ENCODE measurements at regions not wholly inside any gene's neighbourhood (a gene's known extent, or its start where the extent isn't known, plus 50 kb on each side); places are given as distances from the start of the nearest gene placed in this dataset.
"Not testable (repeated sequence)": the region's sequence is repeated elsewhere in the genome, so short reads cannot be mapped to it uniquely, and the experiment has no call there.

DNA sequence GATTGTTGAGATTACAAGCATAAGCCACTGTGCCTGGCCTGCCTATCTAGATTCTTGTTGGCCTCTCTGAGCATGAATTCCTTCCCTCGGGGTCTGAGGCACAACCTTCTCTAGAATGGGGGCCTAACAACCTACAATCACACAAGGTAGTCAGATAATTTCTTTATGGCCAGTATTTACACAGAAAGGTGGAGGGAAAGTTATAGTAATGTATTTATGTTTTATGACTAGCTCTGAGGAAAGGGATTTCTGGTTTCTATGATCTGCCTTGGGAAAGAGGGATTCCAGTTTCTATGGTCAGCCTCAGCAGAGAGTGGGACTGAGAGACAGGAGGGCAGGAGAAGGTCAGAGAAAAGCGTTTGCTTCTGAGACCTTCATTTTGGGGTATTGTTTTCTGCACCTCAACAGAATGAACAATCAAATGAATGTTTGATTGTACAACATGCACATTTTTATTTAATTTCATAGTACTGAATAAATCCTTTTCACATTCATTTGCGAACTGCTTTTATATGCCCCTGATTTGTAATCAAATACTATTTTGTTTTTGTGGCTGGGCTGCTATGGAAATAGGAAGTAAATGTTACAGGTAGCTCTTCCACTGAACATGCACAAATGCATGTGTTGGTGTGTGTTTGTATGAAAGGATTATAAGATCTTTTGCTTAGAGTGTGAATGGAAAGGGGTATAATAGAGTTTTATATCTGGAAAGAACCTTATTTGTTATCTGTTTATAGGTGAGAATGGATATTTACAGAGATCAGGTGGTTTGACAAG, 499.7 kb upstream of the RGS6 start:
- H3K4me1 ChIP-seq (replicated peaks in 1 of 2) = no peaks in the 10 kb centered on the region

DNA sequence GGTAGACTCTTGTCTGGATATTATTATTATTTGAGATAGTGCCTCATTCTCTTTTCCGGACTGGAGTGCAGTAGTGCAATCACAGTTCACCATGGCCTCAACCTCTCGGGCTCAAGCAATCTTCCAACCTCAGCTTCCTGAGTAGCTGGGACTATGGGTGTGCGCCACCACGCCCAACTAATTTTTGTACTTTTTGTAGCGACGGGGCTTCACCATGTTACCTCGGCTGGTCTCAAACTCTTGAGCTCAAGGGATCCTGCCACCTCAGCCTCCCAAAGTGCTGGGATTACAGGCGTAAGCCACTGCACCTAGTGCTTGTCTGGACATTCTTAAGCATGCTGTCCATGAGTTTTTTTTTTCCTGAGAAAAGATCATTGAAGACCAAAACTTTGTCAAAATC, 498.9 kb upstream of the RGS6 start:
- no peak for ATAC-seq (replicated peaks in 6 of 8)
- Histone ChIP-seq H3K4me1 (replicated peaks in 1 of 2) (no peaks in the 10 kb centered on the region), H3K4me3 (no peak overlapping the region), H3K27ac (no peak overlapping the region)
- in situ Hi-C loops (cut with MboI; ENCODE audit: low pct_unique_long_range_greater_than_20kb in 2 of 9, low sequenced_read_pairs in 9 of 9, unreplicated experiment in 9 of 9) = no loop called here
- 87 to 100% (median 94%) methylated on average over 2 to 7 of the region's 8 CpGs; no CpG with 5 or more reads in 2 of the 10 experiments for WGBS, 10 experiments

More for the DNA sequence above, 499.7 kb upstream of the RGS6 start:
- Histone ChIP-seq H3K27ac (no peak overlapping the region), H3K4me3 (no peak overlapping the region)
- in situ Hi-C loops (cut with MboI; ENCODE audit: low pct_unique_long_range_greater_than_20kb in 2 of 9, low sequenced_read_pairs in 9 of 9, unreplicated experiment in 9 of 9) = no loop called here
- WGBS, 10 experiments = 80 to 100% (median 91%) methylated on average over 1 to 3 of the region's 3 CpGs
- no peak for ATAC-seq (replicated peaks in 6 of 8)

DNA sequence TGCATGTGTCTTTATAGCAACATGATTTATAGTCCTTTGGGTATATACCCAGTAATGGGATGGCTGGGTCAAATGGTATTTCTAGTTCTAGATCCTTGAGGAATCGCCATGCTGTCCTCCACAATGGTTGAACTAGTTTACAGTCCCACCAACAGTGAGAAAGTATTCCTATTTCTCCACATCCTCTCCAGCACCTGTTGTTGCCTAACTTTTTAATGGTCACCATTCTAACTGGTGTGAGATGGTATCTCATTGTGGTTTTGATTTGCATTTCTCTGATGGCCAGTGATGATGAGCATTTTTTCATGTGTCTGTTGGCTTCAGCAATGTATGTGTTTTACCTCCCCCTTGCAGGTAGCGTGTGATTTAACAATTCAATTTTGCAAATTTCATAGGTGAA, 496.6 kb upstream of the RGS6 start:
- ATAC-seq (replicated peaks in 6 of 8); H3K4me1 ChIP-seq (replicated peaks in 1 of 2); H3K27ac ChIP-seq; H3K4me3 ChIP-seq; in situ Hi-C loops (cut with MboI; ENCODE audit: low pct_unique_long_range_greater_than_20kb in 2 of 9, low sequenced_read_pairs in 9 of 9, unreplicated experiment in 9 of 9): not testable (repeated sequence)
- 80 to 100% (median 100%) methylated on average over 1 of the region's 2 CpGs; no CpG with 5 or more reads in 5 of the 10 experiments for WGBS, 10 experiments

DNA sequence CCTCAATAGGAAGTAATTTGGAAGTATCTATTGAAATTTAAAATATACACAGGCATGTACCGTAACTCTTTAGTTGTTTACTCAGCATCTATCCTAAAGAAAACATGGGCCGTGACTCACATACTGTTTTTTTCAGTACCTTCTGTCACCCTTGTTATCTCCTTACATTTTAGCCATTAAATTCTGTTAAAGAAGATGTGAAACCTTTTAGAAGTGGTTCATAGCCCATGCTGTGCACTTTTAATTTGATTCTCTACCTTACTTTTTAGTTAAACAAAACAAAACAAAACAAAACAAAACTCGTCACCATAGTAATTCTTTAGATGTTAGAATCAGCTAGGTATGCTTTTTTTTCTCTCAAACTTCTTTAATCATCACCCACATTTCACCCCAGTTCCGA, 494.4 kb upstream of the RGS6 start:
- Histone ChIP-seq H3K27ac (no peak overlapping the region), H3K4me3 (no peak overlapping the region), H3K4me1 (replicated peaks in 1 of 2) (no peaks in the 10 kb centered on the region)
- in situ Hi-C loops (cut with MboI; ENCODE audit: low pct_unique_long_range_greater_than_20kb in 2 of 9, low sequenced_read_pairs in 9 of 9, unreplicated experiment in 9 of 9) = no loop called here
- no peak for ATAC-seq (replicated peaks in 6 of 8)
- WGBS, 10 experiments = 80 to 100% (median 87%) methylated on average over 2 to 4 of the region's 4 CpGs

DNA sequence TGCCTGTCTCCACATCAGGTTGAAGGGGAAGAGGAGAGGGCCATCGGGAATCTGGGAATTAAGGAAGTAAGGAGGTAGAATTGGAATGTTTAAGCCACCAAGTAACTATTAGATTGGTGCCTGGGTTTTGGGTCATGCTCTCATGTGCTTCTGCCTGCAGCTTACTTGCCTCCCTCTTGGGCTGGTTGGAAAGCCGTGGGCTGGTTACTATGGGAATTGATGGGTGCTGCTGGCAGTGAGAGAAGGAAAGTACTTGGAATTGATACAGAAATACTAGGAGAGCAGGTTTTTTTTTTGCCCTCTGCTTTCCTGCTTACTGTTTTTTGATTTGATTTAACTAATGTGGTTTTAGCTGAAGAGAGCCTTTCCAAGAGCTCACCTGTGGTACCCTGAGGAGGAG, 493.5 kb upstream of the RGS6 start:
- in situ Hi-C loops (cut with MboI; ENCODE audit: low pct_unique_long_range_greater_than_20kb in 2 of 9, low sequenced_read_pairs in 9 of 9, unreplicated experiment in 9 of 9) = no loop called here
- no peak overlapping the region for H3K4me3 ChIP-seq
- WGBS, 10 experiments = 0 to 83% (median 20%) methylated on average over 1 to 2 of the region's 2 CpGs; no CpG with 5 or more reads in 1 of the 10 experiments
- no peak overlapping the region for H3K27ac ChIP-seq
- H3K4me1 ChIP-seq (replicated peaks in 1 of 2) = no peaks in the 10 kb centered on the region
- ATAC-seq (replicated peaks in 6 of 8) = peak in 1 of 8 experiments; percentile 83

DNA sequence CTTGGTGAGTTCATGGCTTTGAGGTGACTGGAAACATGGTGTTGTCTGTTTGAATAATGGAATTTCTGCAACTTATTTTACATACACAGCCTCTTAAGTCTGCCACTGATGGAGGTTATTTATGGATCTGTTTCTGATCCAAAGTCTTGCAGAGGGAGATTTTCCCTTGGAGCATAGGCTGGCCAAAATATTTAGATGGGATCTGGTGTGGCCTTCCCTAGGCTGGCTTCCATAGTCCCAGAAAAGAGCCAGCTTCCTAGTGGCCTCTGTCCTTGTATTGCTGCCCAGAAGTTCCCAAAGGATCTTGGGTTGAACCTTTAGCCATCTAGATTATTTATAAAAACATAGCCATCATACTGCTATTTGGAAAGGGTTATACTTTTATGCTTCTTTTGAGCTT, 491.1 kb upstream of the RGS6 start:
- in situ Hi-C loops (cut with MboI; ENCODE audit: low pct_unique_long_range_greater_than_20kb in 2 of 9, low sequenced_read_pairs in 9 of 9, unreplicated experiment in 9 of 9) = no loop called here
- Histone ChIP-seq H3K4me1 (replicated peaks in 1 of 2) (no peaks in the 10 kb centered on the region), H3K4me3 (no peak overlapping the region), H3K27ac (no peak overlapping the region)
- peak in 2 of 8 experiments; percentile 34 to 36 for ATAC-seq (replicated peaks in 6 of 8)

DNA sequence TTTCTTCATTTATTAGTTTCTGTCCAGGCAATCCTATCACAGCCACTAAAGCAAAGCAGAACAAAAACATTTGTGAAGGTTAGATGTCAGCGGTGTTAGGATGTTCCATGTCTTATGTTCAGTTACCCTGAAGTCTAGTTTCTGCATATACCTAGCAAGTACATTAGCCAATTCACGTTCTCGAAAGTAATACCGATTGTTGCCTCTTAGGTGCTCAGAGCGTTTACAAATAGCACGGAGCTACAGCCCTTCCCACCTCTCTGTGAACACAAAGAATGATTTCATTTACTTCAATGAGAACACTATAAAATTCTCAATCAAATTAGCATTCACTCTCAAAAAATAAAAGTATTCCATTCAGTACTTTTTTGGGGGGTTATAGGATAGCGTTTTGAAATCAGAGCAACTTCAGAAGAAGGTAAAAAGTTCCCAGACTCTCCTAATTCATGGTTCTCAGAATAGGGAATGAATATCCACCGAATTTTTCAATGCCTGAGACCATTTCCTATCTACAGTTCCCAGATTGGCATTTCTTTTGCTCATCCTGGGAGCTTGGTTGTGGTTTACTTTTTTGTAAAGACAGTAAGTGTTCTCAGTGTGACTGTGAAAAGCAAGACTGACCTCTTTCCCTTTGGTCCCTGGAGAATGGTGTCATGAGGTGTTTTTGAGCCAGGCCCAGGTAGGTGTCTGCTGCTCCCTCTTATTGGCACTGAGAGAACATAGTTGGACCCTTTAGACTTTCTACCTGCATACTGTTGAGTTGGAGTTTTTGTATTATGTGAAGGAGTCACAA, 488.0 kb upstream of the RGS6 start:
- WGBS, 10 experiments = 92 to 100% (median 96%) methylated on average over 1 to 8 of the region's 8 CpGs; no CpG with 5 or more reads in 1 of the 10 experiments
- no peak for ATAC-seq (replicated peaks in 6 of 8)
- no peak overlapping the region for H3K4me3 ChIP-seq
- no peak overlapping the region for H3K27ac ChIP-seq
- H3K4me1 ChIP-seq (replicated peaks in 1 of 2) = no peaks in the 10 kb centered on the region
- in situ Hi-C loops (cut with MboI; ENCODE audit: low pct_unique_long_range_greater_than_20kb in 2 of 9, low sequenced_read_pairs in 9 of 9, unreplicated experiment in 9 of 9) = no loop called here

DNA sequence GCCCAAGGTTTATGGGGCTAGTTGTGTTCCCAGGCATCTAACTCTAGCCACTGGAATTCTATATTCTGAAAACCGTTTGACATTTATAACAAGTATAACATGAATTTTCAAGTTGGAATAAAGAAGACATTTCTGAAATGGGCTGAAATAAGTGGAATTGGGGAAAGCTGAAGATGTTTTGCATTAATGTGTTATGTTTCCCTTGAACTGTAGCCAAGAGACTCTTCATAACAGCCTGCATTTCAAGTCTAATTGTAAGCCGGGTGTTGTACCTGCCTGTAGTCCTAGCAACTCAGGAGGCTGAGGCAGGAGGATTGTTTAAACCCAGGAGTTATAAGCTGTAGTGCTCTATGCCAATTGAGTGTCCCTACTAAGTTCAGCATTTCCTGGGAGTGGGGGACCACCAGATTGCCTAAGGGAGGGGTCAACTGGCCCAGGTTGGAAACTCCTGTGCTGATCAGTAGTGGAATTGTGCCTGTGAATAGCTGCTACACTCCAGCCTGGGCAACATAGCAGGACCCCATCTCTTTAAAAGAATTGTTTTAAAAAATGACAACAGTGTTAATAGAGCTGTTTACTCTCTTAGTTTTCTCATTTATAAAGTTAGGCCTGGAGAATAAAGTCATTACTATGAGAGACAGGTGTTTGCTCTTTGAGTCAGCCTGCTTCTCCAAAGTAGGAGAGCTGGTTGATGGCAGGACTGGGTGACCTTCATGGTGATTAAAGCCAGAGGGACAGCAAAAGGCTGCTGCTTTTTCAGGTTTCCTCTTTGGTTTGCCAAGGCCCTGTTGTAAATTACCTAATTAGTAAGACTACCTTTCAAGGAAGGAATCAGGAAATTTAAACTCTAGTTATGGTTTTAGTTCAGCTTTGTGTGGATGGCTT, 483.6 kb upstream of the RGS6 start:
- Histone ChIP-seq H3K4me3 (no peak overlapping the region), H3K4me1 (replicated peaks in 1 of 2) (peaks cover 0 to 4% of the 10 kb centered on the region in 2 donors), H3K27ac (no peak overlapping the region)
- ATAC-seq (replicated peaks in 6 of 8) = no peak
- in situ Hi-C loops (cut with MboI; ENCODE audit: low pct_unique_long_range_greater_than_20kb in 2 of 9, low sequenced_read_pairs in 9 of 9, unreplicated experiment in 9 of 9) = no loop called here
- 48 to 100% (median 86%) methylated on average over 1 to 2 of the region's 2 CpGs; no CpG with 5 or more reads in 1 of the 10 experiments for WGBS, 10 experiments

DNA sequence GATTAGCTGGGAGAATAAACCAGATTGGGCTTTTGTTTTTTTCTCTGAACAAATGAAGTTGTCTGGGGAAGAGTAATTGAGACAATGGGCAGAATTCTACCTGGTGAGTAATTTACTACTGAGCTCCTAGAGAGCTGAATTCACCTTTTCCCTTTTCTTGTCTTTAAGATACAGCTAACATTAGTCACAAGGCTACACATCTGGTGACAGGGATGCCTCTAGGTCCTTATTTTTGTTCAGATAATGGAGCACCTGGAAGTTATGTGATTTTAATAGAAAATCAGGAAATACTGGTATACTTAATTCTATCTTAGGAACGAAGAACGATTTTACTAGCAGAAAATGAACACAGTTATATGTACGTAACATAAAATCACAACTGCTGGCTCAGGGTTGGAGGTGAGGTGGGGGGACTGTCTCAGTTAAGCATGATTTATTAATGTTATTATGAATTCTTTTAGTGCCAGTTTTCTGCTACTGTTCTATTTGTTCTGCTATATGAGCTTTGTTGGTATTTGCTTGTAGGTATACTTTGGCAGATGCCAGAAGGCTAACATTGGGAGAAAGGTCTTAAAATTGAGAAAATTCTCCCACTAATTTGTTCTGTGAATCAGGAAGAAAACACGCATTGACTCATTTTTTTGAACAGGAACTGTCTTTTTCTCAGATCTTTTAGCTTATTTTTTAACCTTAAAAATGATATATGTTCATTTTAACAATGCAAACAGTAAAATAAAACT, 482.7 kb upstream of the RGS6 start:
- WGBS, 10 experiments = 80 to 100% (median 94%) methylated on average over 1 to 4 of the region's 4 CpGs; no CpG with 5 or more reads in 3 of the 10 experiments
- in situ Hi-C loops (cut with MboI; ENCODE audit: low pct_unique_long_range_greater_than_20kb in 2 of 9, low sequenced_read_pairs in 9 of 9, unreplicated experiment in 9 of 9) = no loop called here
- H3K4me1 ChIP-seq (replicated peaks in 1 of 2) = peaks cover 0 to 4% of the 10 kb centered on the region in 2 donors
- no peak overlapping the region for H3K27ac ChIP-seq
- ATAC-seq (replicated peaks in 6 of 8) = no peak
- no peak overlapping the region for H3K4me3 ChIP-seq

DNA sequence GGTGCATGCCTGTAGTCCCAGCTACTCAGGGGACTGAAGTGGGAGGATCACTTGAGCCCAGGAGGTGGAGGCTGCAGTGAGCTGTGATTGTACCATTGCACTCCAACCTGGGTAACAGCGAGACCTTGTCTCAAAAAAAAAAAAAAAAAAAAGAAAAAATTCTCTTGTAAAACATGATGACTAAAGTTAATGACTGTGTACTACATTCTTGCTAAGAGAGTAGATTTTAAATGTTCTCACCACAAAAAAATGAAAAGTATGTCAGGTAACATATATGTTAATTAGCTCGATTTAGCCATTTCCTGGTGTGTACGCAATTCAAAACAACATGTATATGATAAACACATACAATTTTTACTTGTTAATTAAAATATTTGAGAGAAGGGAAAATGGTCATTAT, 480.7 kb upstream of the RGS6 start:
- no peak overlapping the region for H3K27ac ChIP-seq
- in situ Hi-C loops (cut with MboI; ENCODE audit: low pct_unique_long_range_greater_than_20kb in 2 of 9, low sequenced_read_pairs in 9 of 9, unreplicated experiment in 9 of 9) = no loop called here
- no peak overlapping the region for H3K4me3 ChIP-seq
- 75 to 100% (median 94%) methylated on average over 1 to 3 of the region's 3 CpGs; no CpG with 5 or more reads in 1 of the 10 experiments for WGBS, 10 experiments
- ATAC-seq (replicated peaks in 6 of 8) = no peak
- H3K4me1 ChIP-seq (replicated peaks in 1 of 2) = peaks cover 0 to 4% of the 10 kb centered on the region in 2 donors

DNA sequence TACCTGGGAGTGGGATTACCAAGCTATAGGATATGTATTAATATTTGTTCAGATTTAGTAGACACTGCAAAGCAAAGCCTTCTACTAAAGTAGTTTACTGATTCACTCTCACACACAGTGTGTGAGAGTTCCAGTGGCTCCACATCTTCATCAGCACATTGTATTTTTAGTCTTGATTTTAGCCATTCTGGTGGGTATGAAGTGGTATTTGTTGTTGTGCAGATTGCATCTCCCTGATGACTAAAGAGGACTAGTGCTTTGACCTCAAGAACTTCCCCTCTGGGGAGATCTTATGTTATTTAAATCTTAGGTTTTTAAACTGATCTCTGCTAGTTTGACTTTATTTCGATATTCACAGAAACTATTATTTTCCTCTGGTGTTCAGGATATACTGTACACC, 479.7 kb upstream of the RGS6 start:
- WGBS, 10 experiments = 8 to 100% (median 83%) methylated on average over 1 of the region's 1 CpG; no CpG with 5 or more reads in 1 of the 10 experiments
- Histone ChIP-seq H3K4me3 (no peak overlapping the region), H3K27ac (no peak overlapping the region), H3K4me1 (replicated peaks in 1 of 2) (peaks cover 0 to 4% of the 10 kb centered on the region in 2 donors)
- no peak for ATAC-seq (replicated peaks in 6 of 8)
- in situ Hi-C loops (cut with MboI; ENCODE audit: low pct_unique_long_range_greater_than_20kb in 2 of 9, low sequenced_read_pairs in 9 of 9, unreplicated experiment in 9 of 9) = no loop called here

DNA sequence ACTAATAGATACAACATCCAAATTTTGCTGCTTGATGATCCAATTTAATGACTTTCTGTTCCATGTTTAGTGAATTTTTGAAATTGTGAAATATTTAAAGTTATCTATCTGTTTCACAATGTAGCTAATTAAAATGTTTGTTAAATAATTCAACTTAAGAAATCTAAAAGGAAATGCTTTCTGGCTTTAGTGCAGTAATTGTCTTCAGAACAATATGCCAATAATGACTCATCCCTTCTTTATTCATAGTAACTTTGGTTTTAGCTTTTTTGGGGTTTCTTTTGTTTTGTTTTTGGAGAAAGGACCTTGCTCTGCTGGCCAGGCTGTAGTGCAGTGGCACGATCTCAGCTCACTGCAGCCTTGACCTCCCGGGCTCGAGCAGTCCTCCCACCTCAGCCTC, 479.2 kb upstream of the RGS6 start:
- in situ Hi-C loops (cut with MboI; ENCODE audit: low pct_unique_long_range_greater_than_20kb in 2 of 9, low sequenced_read_pairs in 9 of 9, unreplicated experiment in 9 of 9) = no loop called here
- H3K4me3 ChIP-seq = no peak overlapping the region
- 27 to 100% (median 86%) methylated on average over 1 to 3 of the region's 3 CpGs; no CpG with 5 or more reads in 2 of the 10 experiments for whole genome bisulfite sequencing, 10 experiments
- no peak for ATAC-seq (replicated peaks in 6 of 8)
- peaks cover 0 to 4% of the 10 kb centered on the region in 2 donors for H3K4me1 ChIP-seq (replicated peaks in 1 of 2)
- H3K27ac ChIP-seq = no peak overlapping the region

All from motor neuron (in vitro differentiated cells).